Spleen (tissue), 11 donors: ENCODE measurements at regions not wholly inside any gene's neighbourhood (a gene's known extent, or its start where the extent isn't known, plus 50 kb on each side); places are given as distances from the start of the nearest gene placed in this dataset.

Experiments used
- DNase-seq: peaks from one replicate; pipeline ENCODE4 v3.0.0-alpha.2; 2020
- H3K27ac ChIP-seq, 8 donors: fragments of 200-600 bp; sonication (generic) in 7 of 8; 1 replicate in 4 of 8; 2 replicates in 4 of 8; pipeline versions ENCODE4 v1.5.0 to v1.8.0; 2016 to 2021; ENCODE audit warnings: inconsistent platforms in 4 of 8, mild to moderate bottlenecking in 4 of 8, moderate library complexity in 1 of 8
- H3K27me3 ChIP-seq, 7 donors: fragments of 200-600 bp; sonication (generic) in 6 of 7; replicated peaks in 1 of 7; 1 replicate in 4 of 7; 2 replicates in 3 of 7; pipeline versions ENCODE4 v1.5.0 to v1.8.0; 2016 to 2021; ENCODE audit warnings: inconsistent platforms in 3 of 7, mild to moderate bottlenecking in 1 of 7
- H3K36me3 ChIP-seq, 6 donors: fragments of 200-600 bp; sonication (generic) in 5 of 6; 1 replicate in 4 of 6; 2 replicates in 2 of 6; pipeline versions ENCODE4 v1.5.0 to v1.8.0; 2016 to 2021; ENCODE audit warnings: inconsistent platforms in 2 of 6
- H3K4me1 ChIP-seq, 6 donors: fragments of 200-600 bp; sonication (generic) in 5 of 6; 1 replicate in 3 of 6; 2 replicates in 3 of 6; pipeline versions ENCODE4 v1.5.0 to v1.8.0; 2016 to 2021; ENCODE audit warnings: inconsistent platforms in 3 of 6
- H3K4me3 ChIP-seq, 8 donors: fragments of 200-600 bp; sonication (generic) in 7 of 8; 1 replicate in 4 of 8; 2 replicates in 4 of 8; pipeline versions ENCODE4 v1.5.0 to v1.8.0; 2016 to 2021; ENCODE audit warnings: inconsistent platforms in 4 of 8, mild to moderate bottlenecking in 4 of 8, moderate library complexity in 2 of 8
- H3K9me3 ChIP-seq, 8 donors: fragments of 200-600 bp; sonication (generic) in 7 of 8; 1 replicate in 4 of 8; 2 replicates in 4 of 8; pipeline versions ENCODE4 v1.5.0 to v1.8.0; 2016 to 2021; ENCODE audit warnings: inconsistent platforms in 4 of 8
- CTCF ChIP-seq, 11 experiments: fragments of 200-600 bp in 7 of 11; fragments of 450-650 bp in 4 of 11; sonication (generic) in 4 of 11; IDR thresholded peaks in 8 of 11; conservative IDR thresholded peaks in 3 of 11; 1 replicate in 7 of 11; 2 replicates in 4 of 11; pipeline versions ENCODE4 v1.4.0 to v1.8.0; 2016 to 2021; ENCODE audit warnings: antibody characterized with exemption in 11 of 11, inconsistent platforms in 4 of 11, mild to moderate bottlenecking in 1 of 11
- POLR2A ChIP-seq, 3 donors: fragments of 450-650 bp; IDR thresholded peaks; one replicate each; pipeline ENCODE4 v1.5.1; 2017; ENCODE audit warnings: antibody characterized with exemption in 3 of 3, mild to moderate bottlenecking in 1 of 3
- POLR2AphosphoS5 ChIP-seq, 3 donors: sonication (generic); formaldehyde crosslinking; IDR thresholded peaks; one replicate each; pipeline ENCODE4 v1.5.1; 2017; ENCODE audit warnings: antibody characterized with exemption in 3 of 3
- WGBS, 5 donors: extraction: QIAGEN DNeasy Blood & Tissue Kit in 3 of 5; methylation state at CpG; one replicate each; pipeline versions ENCODE4 v1.1.5 to v1.1.7; 2013 to 2018; 5-methylcytosine and 5-hydroxymethylcytosine counted together
- intact Hi-C: fragments of 100-400 bp; cut with DNase I; formaldehyde crosslinking; loops from one replicate; pipeline ENCODE4 v1.15.0; 2023; ENCODE audit warnings: low total_unique reads
- donor health status: healthy with polysubstance abuse.
- donor health status: DM: no; HTN: no; CAD: no; lungs with moderate emphysema.
- donor health status: DM: no; HTN: no; CAD: no.
- donor health status: Bipolar disorder and iron deficiency.
- donor health status: healthy.
- donor health status: DM: no; HTN: no; CAD: no.
- donor health status: DM: yes; HTN: yes; CAD: no.

GRCh38 chr2:7812231-7812995 lies 869.4 kb upstream of the ID2 start:
- Histone ChIP-seq H3K9me3 (no peaks in the 10 kb centered on the region), H3K4me1 (peaks cover 0 to 4% (median 0%) of the 10 kb centered on the region in 6 donors), H3K4me3 (no peak overlapping the region), H3K36me3 (no peaks in the 10 kb centered on the region), H3K27me3 (no peaks in the 10 kb centered on the region), H3K27ac (no peak overlapping the region)
- WGBS, 5 donors, result 88 to 95% (median 92%) methylated on average over 2 of the region's 2 CpGs
- intact Hi-C loops, result no loop called here
- TF ChIP-seq POLR2A (IDR thresholded peaks at IDR 0.05), result no peak
- TF ChIP-seq CTCF (IDR thresholded peaks at IDR 0.05 in 8 of 11, conservative IDR thresholded peaks at IDR 0.05 in 3 of 11), result no peak
- TF ChIP-seq POLR2AphosphoS5 (IDR thresholded peaks at IDR 0.05), result no peak
- DNase-seq, result no peak

DNA sequence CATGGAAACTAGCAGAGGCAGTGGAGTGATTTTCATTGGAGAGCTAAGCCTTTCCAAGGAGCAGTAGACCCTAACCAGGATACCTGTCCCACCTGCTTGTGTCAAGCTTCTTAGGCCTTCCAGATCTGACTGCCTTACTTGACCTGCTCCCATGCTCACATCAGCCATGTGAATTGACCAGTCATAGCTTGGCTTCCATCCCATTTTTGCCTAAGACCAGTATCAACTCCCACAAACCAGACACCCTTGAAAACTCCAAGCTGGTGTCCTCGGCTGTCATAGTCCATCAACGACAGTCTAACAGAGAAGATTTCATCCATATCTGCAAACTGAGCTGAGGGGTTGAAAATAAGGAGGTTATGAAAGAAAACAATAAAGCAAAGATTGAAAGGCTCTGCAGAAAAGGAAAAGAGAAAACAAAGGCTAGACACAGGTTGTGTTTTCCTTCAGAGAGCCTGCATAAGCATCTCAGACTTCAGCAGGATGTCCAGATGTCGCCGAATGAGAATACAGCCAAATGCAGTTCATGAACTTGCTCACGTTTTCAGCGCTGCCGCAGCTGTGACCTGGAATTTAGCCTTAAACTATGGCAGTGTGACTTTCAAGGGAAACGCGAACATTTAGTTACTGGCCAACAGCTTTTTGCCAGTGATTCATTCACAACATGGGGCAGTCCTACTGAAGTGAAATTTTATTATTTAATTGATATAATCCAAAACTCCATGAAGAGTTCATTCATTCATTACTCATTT lies 868.1 kb upstream of the ID2 start:
- Histone ChIP-seq H3K4me3 (no peak overlapping the region), H3K27me3 (no peaks in the 10 kb centered on the region), H3K36me3 (no peaks in the 10 kb centered on the region), H3K9me3 (no peaks in the 10 kb centered on the region), H3K27ac (no peak overlapping the region), H3K4me1 (peaks cover 0 to 4% (median 0%) of the 10 kb centered on the region in 6 donors)
- TF ChIP-seq POLR2AphosphoS5 (IDR thresholded peaks at IDR 0.05) (no peak), CTCF (IDR thresholded peaks at IDR 0.05 in 8 of 11, conservative IDR thresholded peaks at IDR 0.05 in 3 of 11) (no peak)
- DNase-seq, result no peak
- WGBS, 5 donors, result 79 to 92% (median 89%) methylated on average over 9 of the region's 9 CpGs
- intact Hi-C loops, result no loop called here

- Histone ChIP-seq H3K27me3 (no peaks in the 10 kb centered on the region), H3K4me3 (no peak overlapping the region), H3K27ac (peak overlapping the region in 2 of 8 donors; percentile 18 to 21), H3K4me1 (peaks cover 0 to 4% (median 0%) of the 10 kb centered on the region in 6 donors), H3K9me3 (no peaks in the 10 kb centered on the region), H3K36me3 (no peaks in the 10 kb centered on the region)
- WGBS, 5 donors, result 52 to 76% (median 64%) methylated on average over 3 of the region's 3 CpGs
- intact Hi-C loops, result no loop called here
- DNase-seq, result no peak
- no peak for TF ChIP-seq POLR2A (IDR thresholded peaks at IDR 0.05)
- peak in 1 of 3 donors; percentile 26 for TF ChIP-seq POLR2AphosphoS5 (IDR thresholded peaks at IDR 0.05)
- no peak for TF ChIP-seq CTCF (IDR thresholded peaks at IDR 0.05 in 8 of 11, conservative IDR thresholded peaks at IDR 0.05 in 3 of 11)
These were observed 866.1 kb upstream of the ID2 start for GRCh38 chr2:7815726-7816125.

- H3K4me1 ChIP-seq, result peaks cover 0 to 4% (median 0%) of the 10 kb centered on the region in 6 donors
- no peak for DNase-seq
- no peaks in the 10 kb centered on the region for H3K9me3 ChIP-seq
- no peaks in the 10 kb centered on the region for H3K36me3 ChIP-seq
- peak overlapping the region in 2 of 8 donors; percentile 18 to 21 for H3K27ac ChIP-seq
- intact Hi-C loops, result no loop called here
- no peak overlapping the region for H3K4me3 ChIP-seq
- 72 to 84% (median 80%) methylated on average over 7 of the region's 7 CpGs for WGBS, 5 donors
- H3K27me3 ChIP-seq, result no peaks in the 10 kb centered on the region
- TF ChIP-seq POLR2AphosphoS5 (IDR thresholded peaks at IDR 0.05), result no peak
- TF ChIP-seq CTCF (IDR thresholded peaks at IDR 0.05 in 8 of 11, conservative IDR thresholded peaks at IDR 0.05 in 3 of 11), result no peak
- TF ChIP-seq POLR2A (IDR thresholded peaks at IDR 0.05), result no peak
These were observed 865.6 kb upstream of the ID2 start for GRCh38 chr2:7816233-7816632.
